Iris pigment epithelial cell (primary cell): ENCODE measurements at regions not wholly inside any gene's neighbourhood (a gene's known extent, or its start where the extent isn't known, plus 50 kb on each side); places are given as distances from the start of the nearest gene placed in this dataset.
"Not testable (repeated sequence)": the region's sequence is repeated elsewhere in the genome, so short reads cannot be mapped to it uniquely, and the experiment has no call there.

Source experiments
- DNase-seq: peaks from one replicate; pipeline ENCODE4 v3.0.0-alpha.2; 2011; ENCODE audit warnings: low read depth

GRCh38 chr5:114822436-114822835, 347.3 kb downstream of the TRIM36 start:
- no peak for DNase-seq

- DNase-seq, result no peak
Observed at GRCh38 chr5:114790403-114790792, 379.3 kb downstream of the TRIM36 start.

GRCh38 chr5:114789773-114790402, 379.8 kb downstream of the TRIM36 start:
- peak; percentile 17 for DNase-seq

GRCh38 chr5:114782869-114783268, 386.8 kb downstream of the TRIM36 start:
- DNase-seq, result no peak

- DNase-seq, result no peak
Observed at GRCh38 chr5:114782177-114782576, 387.5 kb downstream of the TRIM36 start.

- no peak for DNase-seq
Observed at GRCh38 chr5:114780290-114780689, 389.4 kb downstream of the TRIM36 start.

GRCh38 chr5:114744406-114744805, 382.5 kb downstream of the KCNN2 start:
- DNase-seq, result no peak

GRCh38 chr5:114734238-114734637, 372.4 kb downstream of the KCNN2 start:
- no peak for DNase-seq

- DNase-seq, result no peak
Observed at GRCh38 chr5:114729986-114730385, 368.1 kb downstream of the KCNN2 start.

- no peak for DNase-seq
Observed at GRCh38 chr5:114727358-114727757, 365.5 kb downstream of the KCNN2 start.

GRCh38 chr5:114726131-114726530, 364.3 kb downstream of the KCNN2 start:
- peak; percentile 6 for DNase-seq

- DNase-seq, result no peak
Observed at GRCh38 chr5:114719268-114719667, 357.4 kb downstream of the KCNN2 start.

- no peak for DNase-seq
Observed at GRCh38 chr5:114716955-114717354, 355.1 kb downstream of the KCNN2 start.

GRCh38 chr5:114704225-114704893, 342.5 kb downstream of the KCNN2 start:
- not testable (repeated sequence) for DNase-seq

GRCh38 chr5:114702731-114703130, 340.9 kb downstream of the KCNN2 start:
- no peak for DNase-seq

- no peak for DNase-seq
Observed at GRCh38 chr5:114702136-114702535, 340.3 kb downstream of the KCNN2 start.

- DNase-seq, result no peak
Observed at GRCh38 chr5:114700823-114701222, 339.0 kb downstream of the KCNN2 start.

GRCh38 chr5:114695292-114695904, 333.5 kb downstream of the KCNN2 start:
- DNase-seq, result no peak

GRCh38 chr5:114686356-114686755, 324.5 kb downstream of the KCNN2 start:
- DNase-seq, result no peak

- no peak for DNase-seq
Observed at GRCh38 chr5:114678778-114679177, 316.9 kb downstream of the KCNN2 start.

- DNase-seq, result no peak
Observed at GRCh38 chr5:114665551-114665950, 303.7 kb downstream of the KCNN2 start.

GRCh38 chr5:114660791-114661190, 298.9 kb downstream of the KCNN2 start:
- no peak for DNase-seq

GRCh38 chr5:114658194-114658593, 296.3 kb downstream of the KCNN2 start:
- peak; percentile 36 for DNase-seq
